ENCODE measurements at regions not wholly inside any gene's neighbourhood (a gene's known extent, or its start where the extent isn't known, plus 50 kb on each side); places are given as distances from the start of the nearest gene placed in this dataset.

GRCh38 chr1:238982736-238983135 is 403.6 kb upstream of the CHRM3 start:
- H3K27ac ChIP-seq (ENCODE audit: low read depth in 1 of 2, low read length in 2 of 2), result no peak overlapping the region
- no peaks in the 10 kb centered on the region for H3K36me3 ChIP-seq (ENCODE audit: control insufficient read depth in 4 of 4, insufficient read depth in 3 of 4, low read depth in 1 of 4, low read length in 3 of 4)
- H3K4me1 ChIP-seq (ENCODE audit: control insufficient read depth in 4 of 4, insufficient read depth in 4 of 4, low read length in 3 of 4), result no peaks in the 10 kb centered on the region
- H3K4me3 ChIP-seq (ENCODE audit: low read depth in 1 of 3, low read length in 3 of 3), result no peak overlapping the region
- DNase-seq (ENCODE audit: low spot score), result no peak
- H3K27me3 ChIP-seq (ENCODE audit: control insufficient read depth in 4 of 4, insufficient read depth in 4 of 4, low read length in 3 of 4), result no peaks in the 10 kb centered on the region
- WGBS, result 81% methylated on average over 5 of the region's 5 CpGs
- no peak for TF ChIP-seq ZBTB33 (IDR thresholded peaks at IDR 0.05)
- TF ChIP-seq TAF1 (conservative IDR thresholded peaks at IDR 0.05), result no peak
- TF ChIP-seq REST (IDR thresholded peaks at IDR 0.05), result no peak
- TF ChIP-seq SP1 (IDR thresholded peaks at IDR 0.05), result no peak
- H3K9ac ChIP-seq (ENCODE audit: low read depth in 1 of 2, low read length in 2 of 2), result no peak overlapping the region
- no peaks in the 10 kb centered on the region for H3K9me3 ChIP-seq (ENCODE audit: control insufficient read depth in 4 of 4, low read length in 3 of 4)

GRCh38 chr1:238981317-238981933 is 404.9 kb upstream of the CHRM3 start:
- 68% methylated on average over 2 of the region's 2 CpGs for WGBS
- no peak for DNase-seq (ENCODE audit: low spot score)
- H3K4me1 ChIP-seq (ENCODE audit: control insufficient read depth in 4 of 4, insufficient read depth in 4 of 4, low read length in 3 of 4), result no peaks in the 10 kb centered on the region

GRCh38 chr1:238980053-238980452 is 406.3 kb upstream of the CHRM3 start:
- Histone ChIP-seq H3K4me3 (ENCODE audit: low read depth in 1 of 3, low read length in 3 of 3) (no peak overlapping the region), H3K36me3 (ENCODE audit: control insufficient read depth in 4 of 4, insufficient read depth in 3 of 4, low read depth in 1 of 4, low read length in 3 of 4) (no peaks in the 10 kb centered on the region), H3K27ac (ENCODE audit: low read depth in 1 of 2, low read length in 2 of 2) (no peak overlapping the region), H3K9ac (ENCODE audit: low read depth in 1 of 2, low read length in 2 of 2) (no peak overlapping the region), H3K9me3 (ENCODE audit: control insufficient read depth in 4 of 4, low read length in 3 of 4) (no peaks in the 10 kb centered on the region), H3K27me3 (ENCODE audit: control insufficient read depth in 4 of 4, insufficient read depth in 4 of 4, low read length in 3 of 4) (no peaks in the 10 kb centered on the region), H3K4me1 (ENCODE audit: control insufficient read depth in 4 of 4, insufficient read depth in 4 of 4, low read length in 3 of 4) (no peaks in the 10 kb centered on the region)
- WGBS, result 78% methylated on average over 2 of the region's 2 CpGs
- DNase-seq (ENCODE audit: low spot score), result no peak
- TF ChIP-seq SP1 (IDR thresholded peaks at IDR 0.05) (no peak), HNF4A (conservative IDR thresholded peaks at IDR 0.05) (no peak), TAF1 (conservative IDR thresholded peaks at IDR 0.05) (no peak), EGR1 (IDR thresholded peaks at IDR 0.05; ENCODE audit: low read depth in 2 of 2) (no peak), JUND (IDR thresholded peaks at IDR 0.05) (no peak), ZBTB33 (IDR thresholded peaks at IDR 0.05) (no peak), MAX (IDR thresholded peaks at IDR 0.05) (no peak), RXRA (IDR thresholded peaks at IDR 0.05) (no peak), FOXA1 (IDR thresholded peaks at IDR 0.05) (no peak), YY1 (IDR thresholded peaks at IDR 0.05) (no peak), HNF4G (IDR thresholded peaks at IDR 0.05) (no peak), REST (IDR thresholded peaks at IDR 0.05) (no peak), ATF3 (IDR thresholded peaks at IDR 0.05) (no peak)

More at GRCh38 chr1:238981317-238981933, 404.9 kb upstream of the CHRM3 start:
- no peak overlapping the region for H3K9ac ChIP-seq (ENCODE audit: low read depth in 1 of 2, low read length in 2 of 2)
- H3K4me3 ChIP-seq (ENCODE audit: low read depth in 1 of 3, low read length in 3 of 3), result no peak overlapping the region
- H3K9me3 ChIP-seq (ENCODE audit: control insufficient read depth in 4 of 4, low read length in 3 of 4), result no peaks in the 10 kb centered on the region
- H3K27me3 ChIP-seq (ENCODE audit: control insufficient read depth in 4 of 4, insufficient read depth in 4 of 4, low read length in 3 of 4), result no peaks in the 10 kb centered on the region
- no peak overlapping the region for H3K27ac ChIP-seq (ENCODE audit: low read depth in 1 of 2, low read length in 2 of 2)
- TF ChIP-seq GABPA (IDR thresholded peaks at IDR 0.05 in 1 of 2, conservative IDR thresholded peaks at IDR 0.05 in 1 of 2) (no peak), HNF4G (IDR thresholded peaks at IDR 0.05) (no peak), HNF4A (conservative IDR thresholded peaks at IDR 0.05) (no peak), FOXA1 (IDR thresholded peaks at IDR 0.05) (no peak)
- H3K36me3 ChIP-seq (ENCODE audit: control insufficient read depth in 4 of 4, insufficient read depth in 3 of 4, low read depth in 1 of 4, low read length in 3 of 4), result no peaks in the 10 kb centered on the region
